ENCODE measurements at regions not wholly inside any gene's neighbourhood (a gene's known extent, or its start where the extent isn't known, plus 50 kb on each side); places are given as distances from the start of the nearest gene placed in this dataset.

- no peak for DNase-seq
These were observed 1974.0 kb upstream of the WWC1 start for GRCh38 chr5:166317425-166317824.

- no peak for DNase-seq
These were observed 1970.4 kb upstream of the WWC1 start for GRCh38 chr5:166320920-166321480.

- no peak for DNase-seq
These were observed 1967.1 kb upstream of the WWC1 start for GRCh38 chr5:166324372-166324771.

GRCh38 chr5:166329149-166329800 lies 1962.2 kb upstream of the WWC1 start:
- no peak for DNase-seq

- no peak for DNase-seq
These were observed 1961.4 kb upstream of the WWC1 start for GRCh38 chr5:166330036-166330435.

- DNase-seq: no peak
These were observed 1959.9 kb upstream of the WWC1 start for GRCh38 chr5:166331521-166331920.

- no peak for DNase-seq
These were observed 1952.6 kb upstream of the WWC1 start for GRCh38 chr5:166338801-166339200.

- DNase-seq: no peak
These were observed 1951.4 kb upstream of the WWC1 start for GRCh38 chr5:166340039-166340438.

- DNase-seq: no peak
These were observed 1949.6 kb upstream of the WWC1 start for GRCh38 chr5:166341740-166342337.

- no peak for DNase-seq
These were observed 1949.0 kb upstream of the WWC1 start for GRCh38 chr5:166342402-166342801.

- no peak for DNase-seq
These were observed 1944.6 kb upstream of the WWC1 start for GRCh38 chr5:166346726-166347374.

- DNase-seq: no peak
These were observed 1942.4 kb upstream of the WWC1 start for GRCh38 chr5:166349046-166349445.

GRCh38 chr5:166353580-166353979 lies 1937.9 kb upstream of the WWC1 start:
- no peak for DNase-seq

- no peak for DNase-seq
These were observed 1937.1 kb upstream of the WWC1 start for GRCh38 chr5:166354332-166354731.

- DNase-seq: no peak
These were observed 1935.3 kb upstream of the WWC1 start for GRCh38 chr5:166356096-166356495.

- DNase-seq: no peak
These were observed 1933.2 kb upstream of the WWC1 start for GRCh38 chr5:166358127-166358830.

GRCh38 chr5:166363087-166363760 lies 1928.2 kb upstream of the WWC1 start:
- DNase-seq: no peak

- DNase-seq: no peak
These were observed 1926.3 kb upstream of the WWC1 start for GRCh38 chr5:166365164-166365563.

GRCh38 chr5:166367391-166367790 lies 1924.1 kb upstream of the WWC1 start:
- no peak for DNase-seq

- DNase-seq: no peak
These were observed 1922.1 kb upstream of the WWC1 start for GRCh38 chr5:166369346-166369745.

GRCh38 chr5:166369807-166370206 lies 1921.6 kb upstream of the WWC1 start:
- DNase-seq: no peak

GRCh38 chr5:166370928-166371690 lies 1920.3 kb upstream of the WWC1 start:
- DNase-seq: no peak

All from activated CD4-positive, alpha-beta T cell treated with anti-CD3 and anti-CD28 coated beads, Interleukin-10, Interleukin-2, amounts not matched to agents 100 ng/mL and 50 ng/mL, durations not matched to agents 16 hours and 8 hours (primary cell).